Neuronal stem cell (in vitro differentiated cells): ENCODE measurements at regions not wholly inside any gene's neighbourhood (a gene's known extent, or its start where the extent isn't known, plus 50 kb on each side); places are given as distances from the start of the nearest gene placed in this dataset.

Experiments used
- DNase-seq: peaks from one replicate; pipeline ENCODE4 v3.0.0-alpha.2; 2013; ENCODE audit warnings: low spot score
- H2AFZ ChIP-seq: one replicate; pipeline ENCODE4 v1.6.1; 2013; ENCODE audit warnings: mild to moderate bottlenecking, low read length, inconsistent platforms
- H2AK5ac ChIP-seq: 2 replicates; pipeline ENCODE4 v1.6.1; 2013; ENCODE audit warnings: low read depth, mild to moderate bottlenecking, inconsistent platforms, low read length, moderate library complexity, mixed read lengths
- H2BK120ac ChIP-seq: 2 replicates; pipeline ENCODE4 v1.6.1; 2013; ENCODE audit warnings: low read depth, mild to moderate bottlenecking, inconsistent platforms, low read length, moderate library complexity, mixed read lengths
- H2BK12ac ChIP-seq: one replicate; pipeline ENCODE4 v1.6.1; 2013; ENCODE audit warnings: low read length, inconsistent platforms
- H2BK15ac ChIP-seq: 2 replicates; pipeline ENCODE4 v1.6.1; 2013; ENCODE audit warnings: mild to moderate bottlenecking, low read length, inconsistent platforms, mixed read lengths
- H2BK5ac ChIP-seq: one replicate; pipeline ENCODE4 v1.6.1; 2013; ENCODE audit warnings: inconsistent platforms, mild to moderate bottlenecking, low read length, moderate library complexity
- H3K14ac ChIP-seq: one replicate; pipeline ENCODE4 v1.6.1; 2013; ENCODE audit warnings: low read length, inconsistent platforms
- H3K18ac ChIP-seq: 2 replicates; pipeline ENCODE4 v1.6.1; 2013; ENCODE audit warnings: low read length, inconsistent platforms
- H3K23ac ChIP-seq: 2 replicates; pipeline ENCODE4 v1.6.1; 2013; ENCODE audit warnings: low read depth, mild to moderate bottlenecking, mixed read lengths, low read length, inconsistent platforms; ENCODE audit not compliant: poor library complexity
- H3K27ac ChIP-seq: replicated peaks from 3 replicates; pipeline ENCODE4 v1.5.1; 2013; ENCODE audit warnings: low read length, inconsistent platforms
- H3K27me3 ChIP-seq, 3 experiments: 2 replicates each; pipeline ENCODE4 v1.6.1; 2013; ENCODE audit warnings: low read length in 3 of 3, mild to moderate bottlenecking in 2 of 3, inconsistent platforms in 1 of 3, low read depth in 1 of 3, mixed read lengths in 1 of 3, moderate library complexity in 1 of 3; ENCODE audit not compliant: control insufficient read depth in 3 of 3, insufficient read depth in 3 of 3
- H3K36me3 ChIP-seq, 2 donors: replicated peaks in 1 of 2; 2 replicates each; pipeline ENCODE4 v1.6.1; 2013; ENCODE audit warnings: low read length in 2 of 2; ENCODE audit not compliant: control insufficient read depth in 2 of 2, insufficient read depth in 2 of 2
- H3K4ac ChIP-seq: 2 replicates; pipeline ENCODE4 v1.6.1; 2013; ENCODE audit warnings: inconsistent platforms, mild to moderate bottlenecking, low read length, moderate library complexity
- H3K4me1 ChIP-seq, 2 donors: 1 replicate in 1 of 2; 2 replicates in 1 of 2; pipeline ENCODE4 v1.6.1; 2013; ENCODE audit warnings: low read length in 2 of 2, low read depth in 1 of 2; ENCODE audit not compliant: control insufficient read depth in 2 of 2, insufficient read depth in 1 of 2
- H3K4me2 ChIP-seq: one replicate; pipeline ENCODE4 v1.6.1; 2013; ENCODE audit warnings: mild to moderate bottlenecking, low read length, inconsistent platforms; ENCODE audit not compliant: insufficient read depth, poor library complexity, severe bottlenecking
- H3K4me3 ChIP-seq, 2 donors: 2 replicates each; pipeline ENCODE4 v1.5.1; 2013; ENCODE audit warnings: low read length in 2 of 2, mild to moderate bottlenecking in 2 of 2, inconsistent platforms in 1 of 2, moderate library complexity in 1 of 2
- H3K79me1 ChIP-seq: one replicate; pipeline ENCODE4 v1.6.1; 2013; ENCODE audit warnings: low read depth, mild to moderate bottlenecking, inconsistent platforms, low read length, moderate library complexity
- H3K9ac ChIP-seq: one replicate; pipeline ENCODE4 v1.6.1; 2013; ENCODE audit warnings: mild to moderate bottlenecking, low read depth, low read length, inconsistent platforms; ENCODE audit not compliant: poor library complexity
- H3K9me3 ChIP-seq, 2 donors: replicated peaks in 1 of 2; 2 replicates each; pipeline versions ENCODE3 to v1.6.1; 2013; ENCODE audit warnings: low read length in 2 of 2, mild to moderate bottlenecking in 2 of 2, inconsistent platforms in 1 of 2, low read depth in 1 of 2, mixed read lengths in 1 of 2, moderate library complexity in 1 of 2; ENCODE audit not compliant: control insufficient read depth in 2 of 2, insufficient read depth in 1 of 2
- H4K8ac ChIP-seq: one replicate; pipeline ENCODE4 v1.6.1; 2013; ENCODE audit warnings: low read depth, mild to moderate bottlenecking, inconsistent platforms, low read length, moderate library complexity
- H4K91ac ChIP-seq: one replicate; pipeline ENCODE4 v1.6.1; 2013; ENCODE audit warnings: low read length, low read depth, mild to moderate bottlenecking, inconsistent platforms; ENCODE audit not compliant: poor library complexity
- WGBS, 2 donors: extraction: QIAGEN DNeasy Blood & Tissue Kit; methylation state at CpG; one replicate each; pipeline ENCODE4 v1.1.7; 2013; ENCODE audit warnings: missing lambda C conversion rate in 2 of 2, mixed read lengths in 1 of 2; ENCODE audit not compliant: insufficient read length in 2 of 2, insufficient replicate concordance in 1 of 2; ENCODE audit errors: extremely low coverage in 2 of 2; 5-methylcytosine and 5-hydroxymethylcytosine counted together

DNA sequence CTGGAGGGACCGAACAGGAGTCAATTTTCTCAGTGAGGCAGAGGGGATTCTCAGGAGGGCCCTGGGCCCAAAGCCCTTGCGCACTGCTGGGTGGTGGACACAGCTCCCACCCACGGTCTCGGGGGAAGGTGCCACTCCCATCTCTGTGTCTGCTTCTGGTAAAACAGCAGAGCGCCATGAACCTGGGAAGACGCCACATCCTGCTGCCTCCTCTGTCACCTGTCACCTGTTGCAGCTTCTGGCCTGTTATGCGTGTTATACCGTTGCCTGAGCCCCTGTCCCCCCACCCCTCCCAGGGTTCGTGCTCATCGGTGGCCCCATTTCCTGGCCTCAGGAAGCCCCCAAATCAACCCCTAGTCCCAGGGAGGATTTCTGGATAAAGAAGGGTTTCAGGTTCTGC lies 125.8 kb upstream of the AJAP1 start:
- no peak overlapping the region for H3K27ac ChIP-seq
- no peak overlapping the region for H4K8ac ChIP-seq
- H2BK12ac ChIP-seq: no peak overlapping the region
- H3K36me3 ChIP-seq: no peaks in the 10 kb centered on the region
- no CpG with 5 or more reads among the region's 10 CpGs for WGBS, 2 donors
- H3K9me3 ChIP-seq: no peaks in the 10 kb centered on the region
- H3K27me3 ChIP-seq: no peaks in the 10 kb centered on the region
- no peak overlapping the region for H3K9ac ChIP-seq
- H3K18ac ChIP-seq: no peak overlapping the region
- H3K79me1 ChIP-seq: no peaks in the 10 kb centered on the region
- no peak overlapping the region for H3K4me3 ChIP-seq
- peaks cover 0 to 9% of the 10 kb centered on the region in 2 donors for H3K4me1 ChIP-seq
- H2AK5ac ChIP-seq: no peak overlapping the region
- no peak overlapping the region for H3K23ac ChIP-seq
- H2BK15ac ChIP-seq: no peak overlapping the region
- H2BK5ac ChIP-seq: no peak overlapping the region
- DNase-seq: no peak
- H2BK120ac ChIP-seq: no peak overlapping the region
- H3K4ac ChIP-seq: no peak overlapping the region
- H2AFZ ChIP-seq: no peak overlapping the region
- no peak overlapping the region for H3K4me2 ChIP-seq
- H4K91ac ChIP-seq: no peak overlapping the region
- H3K14ac ChIP-seq: no peak overlapping the region

DNA sequence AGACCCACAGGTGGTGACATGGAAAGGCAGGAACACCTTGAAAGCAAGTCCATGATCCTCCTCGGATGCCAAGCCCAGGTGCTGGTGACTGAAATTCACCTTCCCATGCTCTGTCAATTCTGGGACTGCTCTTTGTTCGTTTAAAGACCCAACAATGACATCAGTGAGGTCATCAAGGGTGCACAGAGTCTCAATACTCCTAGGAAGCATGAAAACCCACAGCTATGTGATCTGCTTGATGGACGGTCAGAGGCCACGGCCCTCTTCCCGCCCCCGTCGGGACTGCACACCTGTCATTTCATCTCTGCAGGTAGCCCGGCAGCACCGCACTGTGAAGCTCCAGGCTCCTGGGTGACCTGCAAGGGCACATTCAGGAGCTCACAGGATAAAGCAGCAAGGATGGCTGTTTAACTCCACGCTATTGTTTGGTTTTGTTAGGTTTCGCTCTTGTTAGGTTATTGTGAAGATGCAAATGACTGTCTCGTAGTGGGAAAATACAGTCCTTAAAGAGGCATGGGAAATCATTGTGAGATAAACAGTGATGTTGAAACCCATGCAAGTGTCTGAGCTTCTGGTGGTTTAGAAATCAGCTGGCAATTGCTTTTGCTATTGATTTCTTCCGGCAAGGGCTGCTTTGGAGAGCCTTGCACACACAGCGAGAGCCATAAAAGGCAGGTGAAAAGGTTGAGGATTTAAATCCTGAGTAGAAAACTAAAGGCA lies 124.8 kb upstream of the AJAP1 start:
- Histone ChIP-seq H3K23ac (no peak overlapping the region), H2AK5ac (no peak overlapping the region), H2BK5ac (no peak overlapping the region), H3K18ac (no peak overlapping the region), H3K4me3 (no peak overlapping the region), H3K27ac (no peak overlapping the region), H2BK120ac (no peak overlapping the region), H4K91ac (no peak overlapping the region), H3K36me3 (no peaks in the 10 kb centered on the region), H4K8ac (no peak overlapping the region), H3K4ac (no peak overlapping the region), H3K14ac (no peak overlapping the region), H2BK12ac (no peak overlapping the region), H2BK15ac (no peak overlapping the region), H3K4me1 (peaks cover 0 to 9% of the 10 kb centered on the region in 2 donors), H3K79me1 (no peaks in the 10 kb centered on the region), H3K27me3 (no peaks in the 10 kb centered on the region), H3K9ac (no peak overlapping the region), H3K4me2 (no peak overlapping the region), H3K9me3 (no peaks in the 10 kb centered on the region), H2AFZ (no peak overlapping the region)
- no peak for DNase-seq
- no CpG with 5 or more reads among the region's 14 CpGs for WGBS, 2 donors

DNA sequence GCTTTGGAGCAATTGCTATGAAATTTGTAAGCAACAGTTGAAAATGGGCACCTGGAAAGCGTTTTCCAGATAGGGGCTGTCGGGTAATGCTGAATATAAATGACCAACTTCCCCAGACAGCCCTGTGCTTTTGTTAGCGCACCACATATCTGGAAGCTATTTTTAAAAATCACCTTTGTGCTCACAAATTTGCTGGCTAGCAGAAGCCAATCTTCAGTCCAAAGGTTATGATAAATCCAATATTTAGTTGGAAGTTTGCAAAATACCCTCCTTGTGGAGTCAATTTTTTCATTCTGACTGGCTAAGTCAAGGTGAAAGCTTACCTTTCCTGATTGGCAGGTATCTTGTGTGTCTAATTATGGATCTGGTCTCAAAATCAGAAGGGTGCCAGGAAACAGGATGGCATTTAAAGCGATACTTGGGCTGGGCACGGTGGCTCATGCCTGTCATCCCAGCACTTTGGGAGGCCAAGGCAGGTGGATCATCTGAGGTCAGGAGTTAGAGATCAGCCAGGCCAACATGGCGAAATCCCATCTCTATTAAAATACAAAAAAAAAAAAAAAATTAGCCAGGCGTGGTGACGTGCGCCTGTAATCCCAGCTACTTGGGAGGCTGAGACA lies 124.1 kb upstream of the AJAP1 start:
- Histone ChIP-seq H3K27me3 (no peaks in the 10 kb centered on the region), H3K9ac (no peak overlapping the region), H4K8ac (no peak overlapping the region), H3K4me2 (no peak overlapping the region), H3K36me3 (no peaks in the 10 kb centered on the region), H3K14ac (no peak overlapping the region), H3K27ac (no peak overlapping the region), H3K4me3 (no peak overlapping the region), H4K91ac (no peak overlapping the region), H2BK120ac (no peak overlapping the region), H3K23ac (no peak overlapping the region), H2BK12ac (no peak overlapping the region), H2BK15ac (no peak overlapping the region), H3K79me1 (no peaks in the 10 kb centered on the region), H2AFZ (no peak overlapping the region), H2AK5ac (no peak overlapping the region), H2BK5ac (no peak overlapping the region), H3K9me3 (no peaks in the 10 kb centered on the region), H3K4ac (no peak overlapping the region), H3K18ac (no peak overlapping the region), H3K4me1 (peaks cover 0 to 9% of the 10 kb centered on the region in 2 donors)
- WGBS, 2 donors: no CpG with 5 or more reads among the region's 9 CpGs
- no peak for DNase-seq

DNA sequence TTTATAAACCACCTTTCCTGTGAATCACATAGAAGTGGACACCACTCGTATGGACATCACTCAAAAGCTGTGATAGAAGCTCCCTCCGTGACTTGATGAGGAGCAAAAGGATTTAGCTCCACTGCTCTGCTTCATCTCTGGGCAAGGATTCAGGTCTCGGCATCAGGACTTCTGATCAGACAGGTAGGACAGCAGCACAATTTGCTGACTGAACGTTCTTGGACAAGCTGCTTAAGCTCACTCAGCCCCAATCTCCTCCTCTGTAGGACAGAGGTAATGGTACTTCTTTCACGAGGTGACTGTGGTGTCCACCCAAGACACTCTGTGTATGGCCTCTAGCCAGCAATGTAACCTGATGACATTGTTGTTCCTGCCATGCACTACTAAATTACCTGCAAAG lies 122.6 kb upstream of the AJAP1 start:
- Histone ChIP-seq H3K4me3 (no peak overlapping the region), H3K4me1 (peaks cover 0 to 9% of the 10 kb centered on the region in 2 donors), H3K9ac (no peak overlapping the region), H3K4me2 (no peak overlapping the region), H3K36me3 (no peaks in the 10 kb centered on the region), H3K23ac (no peak overlapping the region), H2BK12ac (no peak overlapping the region), H3K27me3 (no peaks in the 10 kb centered on the region), H2BK5ac (no peak overlapping the region), H3K18ac (no peak overlapping the region), H3K79me1 (no peaks in the 10 kb centered on the region), H2BK15ac (no peak overlapping the region), H3K14ac (no peak overlapping the region), H3K4ac (no peak overlapping the region), H4K8ac (no peak overlapping the region), H2AK5ac (no peak overlapping the region), H4K91ac (no peak overlapping the region), H2BK120ac (no peak overlapping the region), H2AFZ (no peak overlapping the region), H3K27ac (no peak overlapping the region), H3K9me3 (no peaks in the 10 kb centered on the region)
- no CpG with 5 or more reads among the region's 5 CpGs for WGBS, 2 donors
- DNase-seq: no peak
